ENCODE measurements at regions not wholly inside any gene's neighbourhood (a gene's known extent, or its start where the extent isn't known, plus 50 kb on each side); places are given as distances from the start of the nearest gene placed in this dataset.
A peak's percentile ranks its signal among the peaks of the same experiment; 100 is the strongest.

DNA sequence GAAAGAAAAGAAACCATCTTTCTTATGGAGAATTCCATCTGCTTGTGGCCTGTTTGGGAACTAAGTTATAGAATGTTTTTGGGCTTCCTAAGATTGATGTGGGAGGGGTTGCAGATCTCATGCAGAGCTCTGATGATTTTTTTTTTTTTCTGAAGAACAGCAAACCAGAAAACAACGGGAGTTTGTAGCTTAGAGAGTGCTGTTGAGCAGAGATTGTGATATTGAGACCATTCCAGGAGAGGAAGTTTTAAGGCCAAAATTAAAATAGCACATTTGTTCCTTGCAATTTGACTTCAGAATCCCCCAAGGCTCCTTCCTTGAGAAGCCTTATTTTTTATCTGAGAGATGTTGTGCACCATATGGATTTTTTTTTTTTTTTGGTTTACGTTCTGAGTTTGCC lies 159.5 kb upstream of the NRP1 start:
- in situ Hi-C loops (cut with HindIII; ENCODE audit: low sequenced_read_pairs), result no loop called here
- no peak for DNase-seq (ENCODE audit: low read depth)
- TF ChIP-seq, protein P1, sequence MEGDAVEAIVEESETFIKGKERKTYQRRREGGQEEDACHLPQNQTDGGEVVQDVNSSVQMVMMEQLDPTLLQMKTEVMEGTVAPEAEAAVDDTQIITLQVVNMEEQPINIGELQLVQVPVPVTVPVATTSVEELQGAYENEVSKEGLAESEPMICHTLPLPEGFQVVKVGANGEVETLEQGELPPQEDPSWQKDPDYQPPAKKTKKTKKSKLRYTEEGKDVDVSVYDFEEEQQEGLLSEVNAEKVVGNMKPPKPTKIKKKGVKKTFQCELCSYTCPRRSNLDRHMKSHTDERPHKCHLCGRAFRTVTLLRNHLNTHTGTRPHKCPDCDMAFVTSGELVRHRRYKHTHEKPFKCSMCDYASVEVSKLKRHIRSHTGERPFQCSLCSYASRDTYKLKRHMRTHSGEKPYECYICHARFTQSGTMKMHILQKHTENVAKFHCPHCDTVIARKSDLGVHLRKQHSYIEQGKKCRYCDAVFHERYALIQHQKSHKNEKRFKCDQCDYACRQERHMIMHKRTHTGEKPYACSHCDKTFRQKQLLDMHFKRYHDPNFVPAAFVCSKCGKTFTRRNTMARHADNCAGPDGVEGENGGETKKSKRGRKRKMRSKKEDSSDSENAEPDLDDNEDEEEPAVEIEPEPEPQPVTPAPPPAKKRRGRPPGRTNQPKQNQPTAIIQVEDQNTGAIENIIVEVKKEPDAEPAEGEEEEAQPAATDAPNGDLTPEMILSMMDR (IDR thresholded peaks at IDR 0.05; ENCODE audit: low read depth, low read length, missing control alignments), result no peak
- H3K4me3 ChIP-seq (ENCODE audit: low read depth, low read length), result no peak overlapping the region

DNA sequence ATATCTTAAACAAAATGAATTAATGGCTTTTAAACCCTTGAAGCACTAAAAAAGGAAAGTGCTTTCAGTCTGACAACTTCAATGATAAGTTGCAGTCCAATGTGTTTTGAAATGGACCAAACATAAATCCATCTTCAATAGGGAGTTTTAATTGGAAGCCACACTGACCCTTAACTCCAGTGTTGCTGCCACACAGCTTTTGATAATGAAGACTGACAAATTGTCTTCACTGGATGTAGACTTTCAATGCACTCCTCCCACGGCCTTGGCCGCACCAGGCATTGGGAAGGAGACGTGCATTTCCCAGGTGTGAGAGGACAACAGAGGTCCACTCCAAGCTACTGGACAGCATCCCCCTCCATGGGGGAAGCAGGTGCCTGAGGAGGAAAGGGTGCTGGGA lies 159.0 kb upstream of the NRP1 start:
- in situ Hi-C loops (cut with HindIII; ENCODE audit: low sequenced_read_pairs), result no loop called here
- TF ChIP-seq, protein P1 (IDR thresholded peaks at IDR 0.05; ENCODE audit: low read depth, low read length, missing control alignments), result no peak
- DNase-seq (ENCODE audit: low read depth), result no peak
- no peak overlapping the region for H3K4me3 ChIP-seq (ENCODE audit: low read depth, low read length)

DNA sequence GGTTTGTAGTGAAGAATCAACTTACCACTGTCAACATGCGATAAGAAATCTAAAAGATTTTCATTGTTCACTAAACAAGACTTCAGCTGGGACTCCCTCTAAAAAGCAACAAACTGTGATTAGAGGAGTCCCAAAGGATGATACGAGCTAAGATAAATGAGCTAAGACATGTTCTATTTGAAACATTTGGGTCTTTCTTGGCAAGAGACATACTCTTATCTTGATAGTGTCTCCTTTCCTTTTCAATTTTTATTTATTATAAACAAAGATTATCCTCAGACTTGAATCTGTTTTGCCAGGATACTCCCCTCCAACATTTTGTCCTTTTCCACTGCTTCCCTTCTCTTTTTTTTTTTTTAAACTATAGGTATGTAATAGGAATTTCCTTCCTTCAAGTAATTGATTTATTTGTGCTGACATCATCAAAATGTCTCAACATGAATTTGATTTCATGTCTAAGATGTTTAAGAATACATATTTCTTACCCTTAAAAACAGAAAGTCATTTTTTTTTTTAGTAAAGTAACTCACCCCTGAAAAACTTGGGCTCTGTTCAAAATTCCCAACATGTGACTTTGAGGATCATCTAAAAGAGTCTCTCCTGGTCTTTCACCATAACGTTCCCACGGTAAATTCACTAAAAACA lies 158.4 kb upstream of the NRP1 start:
- in situ Hi-C loops (cut with HindIII; ENCODE audit: low sequenced_read_pairs), result no loop called here
- TF ChIP-seq, protein P1 (IDR thresholded peaks at IDR 0.05; ENCODE audit: low read depth, low read length, missing control alignments), result no peak
- H3K4me3 ChIP-seq (ENCODE audit: low read depth, low read length), result no peak overlapping the region
- DNase-seq (ENCODE audit: low read depth), result no peak

DNA sequence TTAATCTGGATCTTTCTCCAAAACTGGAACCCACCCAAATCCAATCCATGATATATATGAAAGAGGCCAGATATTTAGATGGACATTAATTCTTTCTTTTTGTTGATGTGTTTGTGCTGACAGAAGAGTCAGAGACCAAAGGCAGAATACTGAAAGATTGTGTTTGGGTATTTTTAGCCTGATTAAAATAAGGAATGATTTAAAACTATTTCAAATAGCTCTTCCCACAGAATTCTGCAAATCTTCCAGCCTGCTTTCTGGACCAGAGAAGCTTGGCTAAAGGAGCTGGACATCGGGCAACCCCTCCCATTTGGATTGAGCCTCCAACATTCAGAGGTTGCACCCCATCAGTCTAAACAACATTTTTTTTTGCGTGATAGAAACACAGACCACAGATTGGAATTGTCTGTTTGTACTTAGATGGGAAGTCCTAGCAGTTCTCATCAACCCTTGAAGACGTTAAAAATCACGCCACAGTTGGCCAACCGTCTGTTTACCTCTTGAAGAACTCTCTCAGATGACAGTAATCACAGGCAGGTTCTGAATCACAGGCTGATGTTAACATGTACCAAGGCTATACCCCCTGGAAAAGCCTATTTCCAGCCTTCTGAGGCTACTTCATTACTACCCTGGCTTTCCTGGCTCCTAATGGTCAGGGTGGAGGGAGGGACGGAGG lies 155.2 kb upstream of the NRP1 start:
- TF ChIP-seq, protein P1 (IDR thresholded peaks at IDR 0.05; ENCODE audit: low read depth, low read length, missing control alignments), result no peak
- H3K4me3 ChIP-seq (ENCODE audit: low read depth, low read length), result no peak overlapping the region
- in situ Hi-C loops (cut with HindIII; ENCODE audit: low sequenced_read_pairs), result no loop called here
- DNase-seq (ENCODE audit: low read depth), result no peak

DNA sequence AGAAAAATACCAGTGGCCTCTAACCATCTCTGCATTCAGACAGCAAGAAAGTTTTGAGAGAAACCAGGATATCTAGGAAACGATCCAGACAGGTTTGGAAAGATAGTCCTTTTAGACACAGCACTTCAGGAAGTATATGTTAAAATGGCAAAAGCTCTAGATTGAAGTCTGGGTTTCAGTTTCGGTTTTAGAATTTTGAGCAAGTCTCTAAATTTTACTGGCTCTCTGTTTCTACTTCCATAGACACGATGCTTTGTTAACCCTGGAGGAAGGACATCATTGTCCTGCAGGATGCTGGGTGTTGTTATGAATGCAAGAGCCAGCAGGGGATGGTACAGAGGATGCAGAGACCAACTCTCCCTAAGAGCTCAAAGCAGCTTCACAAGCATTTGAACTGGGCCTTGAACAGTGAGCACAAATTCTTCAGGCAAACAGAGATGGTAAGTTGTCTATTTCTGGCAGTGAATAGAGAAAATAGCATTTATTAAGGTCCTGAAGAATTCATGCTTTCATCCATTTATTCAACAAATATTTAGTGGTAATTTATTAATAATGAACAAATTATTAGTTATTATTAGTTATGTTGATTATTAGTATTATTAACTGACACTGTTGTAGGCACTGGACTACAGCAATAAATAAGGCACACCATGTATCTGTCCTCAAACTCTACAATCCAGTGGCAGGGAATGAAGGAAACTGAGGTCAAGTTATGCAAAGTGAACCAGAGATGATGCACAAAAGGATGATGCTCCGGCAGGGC lies 152.7 kb upstream of the NRP1 start:
- in situ Hi-C loops (cut with HindIII; ENCODE audit: low sequenced_read_pairs), result no loop called here
- TF ChIP-seq, protein P1 (IDR thresholded peaks at IDR 0.05; ENCODE audit: low read depth, low read length, missing control alignments), result peak; percentile 30
- DNase-seq (ENCODE audit: low read depth), result no peak
- H3K4me3 ChIP-seq (ENCODE audit: low read depth, low read length), result no peak overlapping the region

DNA sequence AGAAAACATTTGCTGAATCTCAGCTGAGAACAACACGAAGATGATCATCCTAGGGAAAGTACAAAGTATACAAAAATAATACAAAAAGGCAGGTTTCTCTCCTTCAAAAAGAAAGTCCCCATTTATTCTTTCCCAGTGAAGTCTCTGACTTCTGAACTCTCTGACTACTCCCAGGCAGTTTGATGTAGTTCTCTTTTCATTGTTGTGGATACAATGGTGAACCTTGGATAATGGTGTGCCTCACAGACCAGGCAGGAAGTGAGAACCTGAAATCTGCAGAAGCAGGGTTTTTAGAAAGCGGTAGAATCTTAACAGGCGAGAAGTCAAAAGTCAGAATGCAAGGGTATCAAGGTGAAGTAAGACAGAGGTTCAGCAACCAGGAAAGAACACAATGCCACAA lies 150.8 kb upstream of the NRP1 start:
- in situ Hi-C loops (cut with HindIII; ENCODE audit: low sequenced_read_pairs), result no loop called here
- no peak overlapping the region for H3K4me3 ChIP-seq (ENCODE audit: low read depth, low read length)
- no peak for DNase-seq (ENCODE audit: low read depth)
- TF ChIP-seq, protein P1 (IDR thresholded peaks at IDR 0.05; ENCODE audit: low read depth, low read length, missing control alignments), result no peak

Measured in astrocyte of the cerebellum (primary cell).